GM12892 (cell line): ENCODE measurements at regions not wholly inside any gene's neighbourhood (a gene's known extent, or its start where the extent isn't known, plus 50 kb on each side); places are given as distances from the start of the nearest gene placed in this dataset.

Experiments
- DNase-seq: peaks from one replicate; pipeline ENCODE4 v3.0.0; 2011; ENCODE audit not compliant: insufficient read length
- FAIRE-seq: peaks from 2 replicates; lab custom pipeline; 2011; peaks lifted over from hg19 to GRCh38; lab: Jason Lieb, UNC
- POLR2A ChIP-seq: IDR thresholded peaks from 2 replicates; pipeline ENCODE4 v1.6.1; 2011; ENCODE audit warnings: low read depth, low read length, control low read depth
- POLR2AphosphoS5 ChIP-seq: IDR thresholded peaks from 2 replicates; pipeline ENCODE4 v1.6.1; 2011; ENCODE audit warnings: low read depth, low read length, control low read depth
- TAF1 ChIP-seq: IDR thresholded peaks from 2 replicates; pipeline ENCODE4 v1.6.1; 2011; ENCODE audit warnings: low read depth, mild to moderate bottlenecking, control low read depth, low read length, borderline replicate concordance

DNA sequence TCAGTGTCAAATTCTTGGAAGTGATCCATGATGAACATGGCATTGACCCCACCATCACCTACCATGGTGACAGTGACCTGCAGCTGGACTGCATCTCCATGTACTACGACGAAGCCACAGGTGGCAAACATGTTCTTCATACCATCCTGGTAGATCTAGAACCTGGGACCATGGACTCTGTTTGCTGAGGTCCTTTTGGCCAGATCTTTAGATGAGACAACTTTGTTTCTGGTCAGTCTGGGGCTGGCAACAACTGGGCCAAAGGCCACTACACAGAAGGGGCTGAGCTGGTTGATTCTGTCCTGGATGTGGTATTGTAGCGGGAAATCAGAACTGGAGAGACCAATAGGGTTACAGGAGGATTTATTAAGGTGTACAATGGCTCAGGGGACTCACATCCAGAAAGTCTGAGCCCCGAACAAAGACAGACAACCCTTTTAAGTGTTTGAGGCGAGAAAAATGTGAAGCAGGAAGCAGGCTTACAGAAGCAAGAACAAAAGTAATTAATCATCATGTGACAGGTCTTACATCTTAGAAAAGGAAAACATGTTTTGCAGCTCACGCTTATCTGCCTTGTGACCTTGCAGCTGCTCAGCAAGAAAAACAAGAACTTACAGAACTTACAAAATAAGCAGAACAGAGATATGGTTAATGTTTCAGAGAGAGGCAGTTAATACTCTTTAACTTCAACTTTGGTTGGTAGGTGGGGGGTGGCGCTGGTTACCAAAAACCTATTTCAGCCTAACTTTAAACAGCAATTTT, 58.8 kb upstream of the MOCS1 start:
- DNase-seq = no peak
- no peak for FAIRE-seq
- no peak for TF ChIP-seq POLR2A
- TF ChIP-seq TAF1 = no peak
- TF ChIP-seq POLR2AphosphoS5 = no peak
